B cell (primary cell): ENCODE measurements at regions not wholly inside any gene's neighbourhood (a gene's known extent, or its start where the extent isn't known, plus 50 kb on each side); places are given as distances from the start of the nearest gene placed in this dataset.

Experiments used
- ATAC-seq: fragments of 200-7000 bp; cut with Tn5 transposase; one replicate; pipeline ENCODE4 v1.10.0; 2021; ENCODE audit warnings: low read depth, mild to moderate bottlenecking, moderate number of reproducible peaks, moderate library complexity
- CTCF ChIA-PET: fragments of 350-600 bp; sonication (Branson Sonifier 250); formaldehyde crosslinking; loops from one replicate; lab custom pipeline; 2021; ENCODE audit warnings: antibody characterized with exemption, inconsistent platforms; lab: Charles Lee
- POLR2A ChIA-PET: fragments of 350-600 bp; sonication (Branson Sonifier 250); formaldehyde crosslinking; loops from one replicate; lab custom pipeline; 2021; ENCODE audit warnings: antibody characterized with exemption; lab: Charles Lee
- DNase-seq: peaks from one replicate; pipeline ENCODE4 v3.0.0; 2013
- H2AFZ ChIP-seq: 2 replicates; pipeline ENCODE4 v1.6.1; 2012; ENCODE audit warnings: mild to moderate bottlenecking, low read depth, low read length; ENCODE audit not compliant: insufficient read depth, poor library complexity, severe bottlenecking
- H3K27ac ChIP-seq, 2 donors: 1 replicate in 1 of 2; 2 replicates in 1 of 2; pipeline ENCODE4 v1.5.1; 2012 to 2013; ENCODE audit warnings: low read length in 2 of 2, mild to moderate bottlenecking in 2 of 2, moderate library complexity in 1 of 2
- H3K27me3 ChIP-seq, 4 experiments: fragments of 200-600 bp in 1 of 4; sonication (generic) in 1 of 4; replicated peaks in 1 of 4; 1 replicate in 2 of 4; 2 replicates in 2 of 4; pipeline versions ENCODE4 v1.6.1 to v1.7.0; 2013 to 2016; ENCODE audit warnings: low read length in 3 of 4, mild to moderate bottlenecking in 2 of 4, mixed read lengths in 1 of 4, moderate library complexity in 1 of 4; ENCODE audit not compliant: insufficient read depth in 4 of 4, control insufficient read depth in 3 of 4; ENCODE audit errors: control extremely low read depth in 1 of 4
- H3K36me3 ChIP-seq, 2 experiments: replicated peaks in 1 of 2; 1 replicate in 1 of 2; 2 replicates in 1 of 2; pipeline versions ENCODE4 v1.6.1 to v1.7.1; 2013; ENCODE audit warnings: low read length in 1 of 2; ENCODE audit not compliant: insufficient read depth in 2 of 2, control insufficient read depth in 1 of 2; ENCODE audit errors: control extremely low read depth in 1 of 2, extremely low read depth in 1 of 2
- H3K4me1 ChIP-seq, 2 donors: fragments of 200-600 bp in 1 of 2; sonication (generic) in 1 of 2; 1 replicate in 1 of 2; 2 replicates in 1 of 2; pipeline versions ENCODE4 v1.5.1 to v1.6.1; 2013 to 2017; ENCODE audit warnings: low read length in 2 of 2; ENCODE audit not compliant: control insufficient read depth in 2 of 2, insufficient read depth in 2 of 2
- H3K4me2 ChIP-seq: replicated peaks from 2 replicates; pipeline ENCODE3; 2012; ENCODE audit warnings: mild to moderate bottlenecking, low read depth, low read length; ENCODE audit not compliant: poor library complexity, severe bottlenecking
- H3K4me3 ChIP-seq, 5 experiments: fragments of 200-600 bp in 1 of 5; sonication (generic) in 1 of 5; 1 replicate in 3 of 5; 2 replicates in 2 of 5; pipeline versions ENCODE4 v1.5.1 to v1.7.0; 2011 to 2016; ENCODE audit warnings: low read length in 4 of 5, mild to moderate bottlenecking in 4 of 5, low read depth in 2 of 5, control low read depth in 1 of 5, moderate library complexity in 1 of 5; ENCODE audit not compliant: insufficient read depth in 1 of 5; ENCODE audit errors: control extremely low read depth in 1 of 5, extremely low read depth in 1 of 5
- H3K79me2 ChIP-seq: fragments of 200-600 bp; sonication (generic); one replicate; pipeline ENCODE4 v1.6.0; 2016; ENCODE audit warnings: low read length; ENCODE audit not compliant: control insufficient read depth, insufficient read depth
- H3K9ac ChIP-seq: fragments of 200-600 bp; sonication (generic); 2 replicates; pipeline ENCODE4 v1.6.1; 2017; ENCODE audit warnings: mild to moderate bottlenecking, low read length, moderate library complexity
- H3K9me3 ChIP-seq, 3 donors: one replicate each; pipeline versions ENCODE4 v1.6.1 to v1.7.1; 2013; ENCODE audit warnings: low read length in 2 of 3; ENCODE audit not compliant: control insufficient read depth in 2 of 3, insufficient read depth in 1 of 3; ENCODE audit errors: control extremely low read depth in 1 of 3
- H4K20me1 ChIP-seq: 2 replicates; pipeline ENCODE4 v1.6.0; 2012; ENCODE audit warnings: mild to moderate bottlenecking, low read length; ENCODE audit not compliant: insufficient read depth, control insufficient read depth, poor library complexity, severe bottlenecking
- H3K27ac Mint-ChIP-seq: one replicate; pipeline ENCODE4 v1.8.0; 2021; ENCODE audit warnings: mixed read lengths
- H3K27me3 Mint-ChIP-seq: one replicate; pipeline ENCODE4 v1.8.0; 2021; ENCODE audit warnings: mixed read lengths
- H3K4me1 Mint-ChIP-seq: one replicate; pipeline ENCODE4 v1.8.0; 2021; ENCODE audit warnings: mixed read lengths
- H3K4me3 Mint-ChIP-seq: one replicate; pipeline ENCODE4 v1.8.0; 2021; ENCODE audit warnings: mixed read lengths
- H3K9me3 Mint-ChIP-seq: one replicate; pipeline ENCODE4 v1.8.0; 2022; ENCODE audit warnings: mixed read lengths; ENCODE audit not compliant: insufficient read depth
- CTCF ChIP-seq: fragments of 200-600 bp; IDR thresholded peaks from one replicate; pipeline ENCODE4 v1.8.0; 2022; ENCODE audit warnings: antibody characterized with exemption, mild to moderate bottlenecking
- EZH2 ChIP-seq: IDR thresholded peaks from 2 replicates; pipeline ENCODE4 v1.6.1; 2012; ENCODE audit warnings: borderline replicate concordance, low read depth, mild to moderate bottlenecking, moderate library complexity, low read length; ENCODE audit not compliant: insufficient read depth, poor library complexity, severe bottlenecking
- WGBS: methylation state at CpG from one replicate; pipeline ENCODE4 v1.1.5; 2013; ENCODE audit warnings: missing lambda C conversion rate; ENCODE audit not compliant: insufficient coverage; 5-methylcytosine and 5-hydroxymethylcytosine counted together
- intact Hi-C: fragments of 100-400 bp; cut with micrococcal nuclease; formaldehyde crosslinking; loops from one replicate; pipeline ENCODE4 v1.10.0; 2022

- ChIA-PET CTCF (no interaction called here), POLR2A (no interaction called here)
- no peak for DNase-seq
- H3K36me3 ChIP-seq: no peaks in the 10 kb centered on the region
- no peak for ATAC-seq
- whole genome bisulfite sequencing: 100% methylated on average over 3 of the region's 6 CpGs
- Mint-ChIP-seq H3K27me3 (peaks cover 13% of the 10 kb centered on the region), H3K4me3 (no peak overlapping the region), H3K9me3 (no peaks in the 10 kb centered on the region), H3K4me1 (no peaks in the 10 kb centered on the region), H3K27ac (no peak overlapping the region)
- peaks cover 0 to 2% (median 0%) of the 10 kb centered on the region in 3 donors for H3K9me3 ChIP-seq
- no peaks in the 10 kb centered on the region for H3K4me1 ChIP-seq
- H4K20me1 ChIP-seq: no peaks in the 10 kb centered on the region
- H3K27me3 ChIP-seq: peaks cover 0 to 2% (median 0%) of the 10 kb centered on the region in 4 experiments
- no peak overlapping the region for H3K4me2 ChIP-seq
- H2AFZ ChIP-seq: no peak overlapping the region
- no peak overlapping the region for H3K9ac ChIP-seq
- H3K27ac ChIP-seq: no peak overlapping the region
- no peak overlapping the region for H3K4me3 ChIP-seq
- no peak for TF ChIP-seq CTCF
- no peak for TF ChIP-seq EZH2
- intact Hi-C loops: no loop called here
- H3K79me2 ChIP-seq: no peaks in the 10 kb centered on the region
Observed at GRCh38 chr16:9308850-9309249, 217.4 kb downstream of the HAPSTR1 start.

DNA sequence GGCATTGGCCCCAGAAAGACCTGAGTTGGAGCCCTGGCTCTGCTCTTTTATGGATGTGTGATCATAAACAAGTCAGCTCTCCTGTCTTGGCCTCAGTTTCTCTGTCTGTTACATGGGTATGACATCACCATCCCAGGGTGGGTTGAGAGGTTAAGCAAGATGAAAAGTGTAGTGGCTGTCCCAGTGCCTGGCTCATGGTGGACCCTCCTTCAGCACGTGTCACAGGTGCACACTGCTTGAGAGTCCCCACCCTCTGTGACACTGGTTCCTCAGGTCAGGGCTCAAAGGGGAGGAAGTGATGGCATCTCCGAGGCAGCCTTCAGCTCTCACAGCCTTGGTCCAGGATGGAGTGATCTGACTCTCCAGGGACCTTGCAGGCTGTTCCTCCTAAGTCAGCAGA is 218.4 kb downstream of the HAPSTR1 start:
- Histone ChIP-seq H3K4me1 (no peaks in the 10 kb centered on the region), H3K79me2 (no peaks in the 10 kb centered on the region), H3K27ac (no peak overlapping the region), H3K27me3 (peaks cover 0 to 2% (median 0%) of the 10 kb centered on the region in 4 experiments), H3K4me2 (no peak overlapping the region), H4K20me1 (no peaks in the 10 kb centered on the region), H3K4me3 (no peak overlapping the region), H2AFZ (no peak overlapping the region), H3K9ac (no peak overlapping the region), H3K9me3 (peaks cover 0 to 4% (median 0%) of the 10 kb centered on the region in 3 donors), H3K36me3 (no peaks in the 10 kb centered on the region)
- DNase-seq: no peak
- Mint-ChIP-seq H3K4me3 (no peak overlapping the region), H3K27ac (no peak overlapping the region), H3K4me1 (no peaks in the 10 kb centered on the region), H3K9me3 (peaks cover 3% of the 10 kb centered on the region), H3K27me3 (peaks cover 6% of the 10 kb centered on the region)
- ATAC-seq: no peak
- ChIA-PET POLR2A (no interaction called here), CTCF (no interaction called here)
- TF ChIP-seq CTCF: no peak
- TF ChIP-seq EZH2: no peak
- WGBS: 58% methylated on average over 1 of the region's 2 CpGs
- intact Hi-C loops: no loop called here
